ENCODE measurements at regions not wholly inside any gene's neighbourhood (a gene's known extent, or its start where the extent isn't known, plus 50 kb on each side); places are given as distances from the start of the nearest gene placed in this dataset.

- no peak for DNase-seq (ENCODE audit: extremely low spot score)
- POLR2A ChIA-PET: no interaction called here
- CTCF ChIA-PET: interaction anchor here (0.9 to 1.5 kb wide), 2 partner anchors 9 to 67 kb away, joined by 3 read pairs; partner anchors contain the start of gene RHOU
- TF ChIP-seq ELF4 (IDR thresholded peaks at IDR 0.05): no peak
- TF ChIP-seq FOXK2 (IDR thresholded peaks at IDR 0.05): no peak
Observed at GRCh38 chr1:228802386-228803220, 67.3 kb downstream of the RHOU start.

GRCh38 chr1:228803421-228803820, 68.1 kb downstream of the RHOU start:
- CTCF ChIA-PET: no interaction called here
- POLR2A ChIA-PET: no interaction called here

GRCh38 chr1:228804173-228804572, 68.9 kb downstream of the RHOU start:
- POLR2A ChIA-PET: no interaction called here
- CTCF ChIA-PET: no interaction called here
- DNase-seq (ENCODE audit: extremely low spot score): no peak
- no peak for TF ChIP-seq ARNT (IDR thresholded peaks at IDR 0.05)
- TF ChIP-seq ZNF384 (IDR thresholded peaks at IDR 0.05): no peak
- no peak for TF ChIP-seq PKNOX1 (IDR thresholded peaks at IDR 0.05)
- no peak for TF ChIP-seq CTBP1 (IDR thresholded peaks at IDR 0.05; ENCODE audit: borderline replicate concordance)
- TF ChIP-seq FOXK2 (IDR thresholded peaks at IDR 0.05): no peak
- no peak for TF ChIP-seq LEF1 (IDR thresholded peaks at IDR 0.05; ENCODE audit: borderline replicate concordance)
- no peak for TF ChIP-seq L3MBTL2 (conservative IDR thresholded peaks at IDR 0.05)
- no peak for TF ChIP-seq NFRKB (IDR thresholded peaks at IDR 0.05)
- no peak for TF ChIP-seq SP1 (IDR thresholded peaks at IDR 0.05)
- TF ChIP-seq FOXA1 (IDR thresholded peaks at IDR 0.05): no peak
- no peak for TF ChIP-seq BHLHE40 (IDR thresholded peaks at IDR 0.05; ENCODE audit: borderline replicate concordance)
- no peak for TF ChIP-seq SUZ12 (IDR thresholded peaks at IDR 0.05)
- no peak for TF ChIP-seq FOXM1 (IDR thresholded peaks at IDR 0.05; ENCODE audit: borderline replicate concordance)

More at GRCh38 chr1:228803421-228803820, 68.1 kb downstream of the RHOU start:
- TF ChIP-seq CTBP1 (IDR thresholded peaks at IDR 0.05; ENCODE audit: borderline replicate concordance) (no peak), BHLHE40 (IDR thresholded peaks at IDR 0.05; ENCODE audit: borderline replicate concordance) (no peak), FOXK2 (IDR thresholded peaks at IDR 0.05) (no peak), ARNT (IDR thresholded peaks at IDR 0.05) (no peak), LEF1 (IDR thresholded peaks at IDR 0.05; ENCODE audit: borderline replicate concordance) (no peak), L3MBTL2 (conservative IDR thresholded peaks at IDR 0.05) (no peak), NFRKB (IDR thresholded peaks at IDR 0.05) (no peak), HDGF (IDR thresholded peaks at IDR 0.05; ENCODE audit: borderline replicate concordance) (no peak), TARDBP (IDR thresholded peaks at IDR 0.05) (no peak), SUZ12 (IDR thresholded peaks at IDR 0.05) (no peak), ELF4 (IDR thresholded peaks at IDR 0.05) (no peak)
- no peak for DNase-seq (ENCODE audit: extremely low spot score)

- DNase-seq (ENCODE audit: extremely low spot score): no peak
- CTCF ChIA-PET: interaction anchor here (0.6 to 1.0 kb wide), 2 partner anchors 9 to 10 kb away, joined by 3 read pairs; no protein-coding TSS in a partner anchor
- TF ChIP-seq NFRKB (IDR thresholded peaks at IDR 0.05): no peak
- no peak for TF ChIP-seq FOXM1 (IDR thresholded peaks at IDR 0.05; ENCODE audit: borderline replicate concordance)
- TF ChIP-seq ZNF384 (IDR thresholded peaks at IDR 0.05): no peak
- no peak for TF ChIP-seq PKNOX1 (IDR thresholded peaks at IDR 0.05)
- TF ChIP-seq HDGF (IDR thresholded peaks at IDR 0.05; ENCODE audit: borderline replicate concordance): no peak
- no peak for TF ChIP-seq BHLHE40 (IDR thresholded peaks at IDR 0.05; ENCODE audit: borderline replicate concordance)
- TF ChIP-seq ELF4 (IDR thresholded peaks at IDR 0.05): no peak
- TF ChIP-seq ARNT (IDR thresholded peaks at IDR 0.05): no peak
- no peak for TF ChIP-seq FOXK2 (IDR thresholded peaks at IDR 0.05)
- no peak for TF ChIP-seq TARDBP (IDR thresholded peaks at IDR 0.05)
- no peak for TF ChIP-seq SUZ12 (IDR thresholded peaks at IDR 0.05)
- no peak for TF ChIP-seq CTBP1 (IDR thresholded peaks at IDR 0.05; ENCODE audit: borderline replicate concordance)
- TF ChIP-seq SP1 (IDR thresholded peaks at IDR 0.05): no peak
- TF ChIP-seq LEF1 (IDR thresholded peaks at IDR 0.05; ENCODE audit: borderline replicate concordance): no peak
- no peak for TF ChIP-seq FOXA1 (IDR thresholded peaks at IDR 0.05)
- TF ChIP-seq L3MBTL2 (conservative IDR thresholded peaks at IDR 0.05): no peak
- POLR2A ChIA-PET: interaction anchor here (0.8 kb wide), 1 partner anchor 26 kb away, joined by 3 read pairs; no protein-coding TSS in a partner anchor
Observed at GRCh38 chr1:228804640-228805413, 69.5 kb downstream of the RHOU start.

GRCh38 chr1:228807904-228808605, 72.8 kb downstream of the RHOU start:
- no peak for DNase-seq (ENCODE audit: extremely low spot score)
- CTCF ChIA-PET: no interaction called here
- TF ChIP-seq NFRKB (IDR thresholded peaks at IDR 0.05) (no peak), LEF1 (IDR thresholded peaks at IDR 0.05; ENCODE audit: borderline replicate concordance) (no peak), FOXM1 (IDR thresholded peaks at IDR 0.05; ENCODE audit: borderline replicate concordance) (no peak), SUZ12 (IDR thresholded peaks at IDR 0.05) (no peak), ZNF384 (IDR thresholded peaks at IDR 0.05) (no peak), BHLHE40 (IDR thresholded peaks at IDR 0.05; ENCODE audit: borderline replicate concordance) (no peak), HDGF (IDR thresholded peaks at IDR 0.05; ENCODE audit: borderline replicate concordance) (no peak), SP1 (IDR thresholded peaks at IDR 0.05) (no peak), FOXK2 (IDR thresholded peaks at IDR 0.05) (no peak), ARNT (IDR thresholded peaks at IDR 0.05) (no peak)
- POLR2A ChIA-PET: no interaction called here
